ENCODE measurements at regions not wholly inside any gene's neighbourhood (a gene's known extent, or its start where the extent isn't known, plus 50 kb on each side); places are given as distances from the start of the nearest gene placed in this dataset.

GRCh38 chr1:216904471-216904870, 181.2 kb upstream of the ESRRG start:
- no peaks in the 10 kb centered on the region for H3K9me3 ChIP-seq (replicated peaks; ENCODE audit: control insufficient read depth, insufficient read depth, low read length)
- H3K79me2 ChIP-seq (ENCODE audit: control insufficient read depth, insufficient read depth, low read length): no peaks in the 10 kb centered on the region
- H3K27ac ChIP-seq (ENCODE audit: control insufficient read depth, insufficient read depth): no peak overlapping the region
- intact Hi-C loops (cut with micrococcal nuclease; ENCODE audit: unreplicated experiment): no loop called here
- ChIA-PET POLR2A (no interaction called here), CTCF (interaction anchor here (1.0 kb wide), 1 partner anchor 14 kb away, joined by 3 read pairs; no protein-coding TSS in a partner anchor), RAD21 (ENCODE audit: unreplicated experiment) (no interaction called here), SMC1A (ENCODE audit: uncharacterized antibody, unreplicated experiment) (interaction anchor here (0.6 kb wide), 1 partner anchor 41 kb away, joined by 3 read pairs; no protein-coding TSS in a partner anchor)
- ATAC-seq (no peak), DNase-seq (ENCODE audit: low read depth, low spot score) (no peak), FAIRE-seq (no peak)
- H3K4me2 ChIP-seq (ENCODE audit: control insufficient read depth, insufficient read depth): no peak overlapping the region
- in situ Hi-C loops (cut with MboI): no loop called here
- 30% methylated on average over 7 of the region's 7 CpGs for WGBS (ENCODE audit: insufficient coverage, insufficient replicate concordance, low lambda C conversion rate, missing lambda C conversion rate)
- H3K36me3 ChIP-seq (ENCODE audit: control insufficient read depth in 2 of 2, insufficient read depth in 2 of 2, low read length in 1 of 2): no peaks in the 10 kb centered on the region
- H3K9ac ChIP-seq (ENCODE audit: control insufficient read depth, insufficient read depth, low read length): no peak overlapping the region
- no peaks in the 10 kb centered on the region for H3K4me1 ChIP-seq (ENCODE audit: control insufficient read depth, insufficient read depth, low read length)
- H2AFZ ChIP-seq (ENCODE audit: control insufficient read depth, low read depth, low read length): no peak overlapping the region
- H4K20me1 ChIP-seq (ENCODE audit: control insufficient read depth, insufficient read depth): no peaks in the 10 kb centered on the region
- no peak overlapping the region for H3K4me3 ChIP-seq
- TF ChIP-seq PKNOX1 (IDR thresholded peaks at IDR 0.05) (no peak), CTCF (IDR thresholded peaks at IDR 0.05 in 2 of 3, conservative IDR thresholded peaks at IDR 0.05 in 1 of 3; ENCODE audit: control insufficient read depth in 2 of 3, extremely low read depth in 1 of 3, insufficient read depth in 1 of 3, low read depth in 3 of 3, low read length in 3 of 3) (no peak), SUZ12 (IDR thresholded peaks at IDR 0.05; ENCODE audit: unreplicated experiment) (no peak)
- no TSS peak for BruUV-seq (replicated peaks)
- H3K27me3 ChIP-seq (replicated peaks in 1 of 2; ENCODE audit: control insufficient read depth in 2 of 2, insufficient read depth in 2 of 2, low read length in 1 of 2): no peaks in the 10 kb centered on the region

- Histone ChIP-seq H3K27ac (ENCODE audit: control insufficient read depth, insufficient read depth) (no peak overlapping the region), H3K79me2 (ENCODE audit: control insufficient read depth, insufficient read depth, low read length) (no peaks in the 10 kb centered on the region), H3K4me1 (ENCODE audit: control insufficient read depth, insufficient read depth, low read length) (no peaks in the 10 kb centered on the region), H3K9ac (ENCODE audit: control insufficient read depth, insufficient read depth, low read length) (no peak overlapping the region), H3K9me3 (replicated peaks; ENCODE audit: control insufficient read depth, insufficient read depth, low read length) (no peaks in the 10 kb centered on the region), H3K36me3 (ENCODE audit: control insufficient read depth in 2 of 2, insufficient read depth in 2 of 2, low read length in 1 of 2) (no peaks in the 10 kb centered on the region), H2AFZ (ENCODE audit: control insufficient read depth, low read depth, low read length) (no peak overlapping the region), H3K4me2 (ENCODE audit: control insufficient read depth, insufficient read depth) (no peak overlapping the region), H4K20me1 (ENCODE audit: control insufficient read depth, insufficient read depth) (no peaks in the 10 kb centered on the region), H3K27me3 (replicated peaks in 1 of 2; ENCODE audit: control insufficient read depth in 2 of 2, insufficient read depth in 2 of 2, low read length in 1 of 2) (no peaks in the 10 kb centered on the region), H3K4me3 (no peak overlapping the region)
- RAD21 ChIA-PET (ENCODE audit: unreplicated experiment): no interaction called here
- in situ Hi-C loops (cut with MboI): no loop called here
- DNase-seq (ENCODE audit: low read depth, low spot score) (no peak), ATAC-seq (no peak), FAIRE-seq (no peak)
- BruUV-seq (replicated peaks): no TSS peak
- POLR2A ChIA-PET: interaction anchor here (0.5 kb wide), 1 partner anchor 241 kb away, joined by 3 read pairs; no protein-coding TSS in a partner anchor
- 0% methylated on average over 2 of the region's 2 CpGs for WGBS (ENCODE audit: insufficient coverage, insufficient replicate concordance, low lambda C conversion rate, missing lambda C conversion rate)
- intact Hi-C loops (cut with micrococcal nuclease; ENCODE audit: unreplicated experiment): no loop called here
- SMC1A ChIA-PET (ENCODE audit: uncharacterized antibody, unreplicated experiment): no interaction called here
- CTCF ChIA-PET: no interaction called here
- TF ChIP-seq USF1 (IDR thresholded peaks at IDR 0.05; ENCODE audit: borderline replicate concordance, extremely low read length, insufficient read depth, low read depth, low read length) (no peak), EZH2 (IDR thresholded peaks at IDR 0.05; ENCODE audit: borderline replicate concordance, control insufficient read depth, low read depth, low read length) (no peak), NFYB (IDR thresholded peaks at IDR 0.05; ENCODE audit: insufficient read depth, low read depth, low read length) (no peak), ATF7 (IDR thresholded peaks at IDR 0.05; ENCODE audit: low read depth) (no peak), ZNF384 (IDR thresholded peaks at IDR 0.05; ENCODE audit: borderline replicate concordance, low read depth, low read length) (no peak), MYC (IDR thresholded peaks at IDR 0.05; ENCODE audit: insufficient read depth, insufficient read length, insufficient replicate concordance, low read length, severe bottlenecking) (no peak)
Measured at GRCh38 chr1:216903382-216903740, 180.1 kb upstream of the ESRRG start.

All from GM12878 (cell line).